SHP77 treated with DMSO at 0.1 percent for 48 hours (cell line): ENCODE measurements at regions not wholly inside any gene's neighbourhood (a gene's known extent, or its start where the extent isn't known, plus 50 kb on each side); places are given as distances from the start of the nearest gene placed in this dataset.
A peak's percentile ranks its signal among the peaks of the same experiment; 100 is the strongest.

Experiments
- DNase-seq: peaks from one replicate; lab custom pipeline; 2025; lab: John Stamatoyannopoulos, UW

DNA sequence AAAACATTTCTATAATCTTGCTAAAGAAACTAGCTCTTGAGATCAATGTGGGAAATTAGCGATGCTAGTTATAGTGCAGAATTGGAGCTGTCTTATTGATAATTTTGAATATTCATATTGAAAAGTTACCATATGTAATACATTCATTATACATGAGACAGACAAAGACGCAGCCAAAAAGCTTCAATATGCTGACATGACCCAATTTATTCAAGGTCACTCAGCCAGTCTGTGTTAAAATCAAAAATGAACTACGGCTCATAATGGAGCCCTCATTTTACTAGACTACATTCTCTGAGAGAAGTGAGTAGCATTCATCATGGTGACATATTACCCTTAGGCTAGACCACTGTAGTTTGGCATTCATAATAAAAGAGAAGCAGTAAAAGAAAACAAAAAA is 107.3 kb upstream of the GABRG2 start:
- no peak for DNase-seq

DNA sequence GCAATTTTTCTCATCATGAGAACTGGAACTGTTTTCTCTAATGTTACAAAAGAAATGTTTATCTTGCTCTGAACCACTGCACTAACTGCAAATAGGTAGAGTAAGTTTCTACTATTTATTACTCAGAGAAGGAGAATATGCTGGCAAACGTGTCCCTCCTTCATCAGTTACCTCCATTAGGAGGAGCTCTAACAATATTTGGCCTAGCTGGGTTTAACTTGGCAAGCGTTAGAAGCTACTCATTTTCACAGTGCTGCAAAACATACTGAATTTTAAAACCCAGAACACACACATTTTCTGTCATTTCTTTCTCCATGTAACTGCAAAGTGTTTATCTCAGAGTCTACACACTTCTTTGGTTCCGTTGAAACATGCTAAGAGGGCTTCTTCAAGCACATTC is 101.0 kb upstream of the GABRG2 start:
- peak; percentile 41 for DNase-seq

DNA sequence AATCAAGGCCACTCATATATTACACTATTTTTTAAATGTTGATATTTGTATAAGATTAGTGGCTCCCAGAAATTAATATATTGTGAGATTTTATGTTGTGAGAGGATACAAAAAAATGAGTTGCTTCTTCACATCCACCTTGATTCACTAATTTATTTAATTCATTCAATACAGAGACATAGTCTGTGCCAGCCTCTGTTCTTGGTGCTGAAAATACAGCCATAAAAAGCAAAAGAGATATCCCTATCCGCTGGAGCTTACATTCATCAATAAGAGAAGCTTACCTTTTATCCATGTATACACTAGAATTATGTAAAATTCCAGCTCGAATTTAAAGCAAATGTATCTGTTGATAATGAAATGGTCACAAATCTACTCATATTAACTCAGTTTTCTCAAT is 92.2 kb upstream of the GABRG2 start:
- DNase-seq = no peak

DNA sequence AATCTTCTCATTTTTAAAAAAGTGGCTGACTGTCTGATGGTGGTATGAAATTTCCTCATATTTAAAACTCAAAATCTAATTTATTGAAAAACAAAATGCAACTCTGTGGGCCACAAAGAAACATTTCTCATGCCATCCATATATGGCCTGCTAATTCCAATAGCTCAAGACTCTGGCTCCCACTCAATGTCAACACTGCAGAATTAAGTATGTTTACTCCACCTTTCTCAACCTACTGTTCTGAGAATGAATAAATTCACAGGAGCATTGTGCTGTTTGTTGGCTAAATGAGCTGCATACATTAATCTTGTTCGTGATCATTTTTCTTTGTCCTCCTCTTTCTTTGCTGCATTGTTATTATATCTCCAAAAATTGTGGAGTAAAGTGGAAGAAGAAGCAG is 79.5 kb upstream of the GABRG2 start:
- DNase-seq = no peak
